Chondrocyte (in vitro differentiated cells): ENCODE measurements at regions not wholly inside any gene's neighbourhood (a gene's known extent, or its start where the extent isn't known, plus 50 kb on each side); places are given as distances from the start of the nearest gene placed in this dataset.

ENCODE experiments used
- DNase-seq: peaks from one replicate; pipeline ENCODE4 v3.0.0; 2021; ENCODE audit warnings: mixed read lengths, low spot score
- H3K27ac Mint-ChIP-seq: one replicate; pipeline ENCODE4 v1.8.0; 2021; ENCODE audit warnings: mild to moderate bottlenecking, moderate library complexity, mixed read lengths; ENCODE audit not compliant: unreplicated experiment
- H3K27me3 Mint-ChIP-seq: 2 replicates; pipeline ENCODE4 v1.8.0; 2021; ENCODE audit warnings: low read depth, mixed read lengths
- H3K36me3 Mint-ChIP-seq: 2 replicates; pipeline ENCODE4 v1.8.0; 2021; ENCODE audit warnings: low read depth, mixed read lengths
- H3K4me1 Mint-ChIP-seq: 2 replicates; pipeline ENCODE4 v1.8.0; 2021; ENCODE audit warnings: low read depth, mild to moderate bottlenecking, mixed read lengths
- H3K4me3 Mint-ChIP-seq: one replicate; pipeline ENCODE4 v1.8.0; 2021; ENCODE audit warnings: mild to moderate bottlenecking, moderate library complexity, mixed read lengths; ENCODE audit not compliant: unreplicated experiment
- H3K9me3 Mint-ChIP-seq: 2 replicates; pipeline ENCODE4 v1.8.0; 2021; ENCODE audit warnings: low read depth, mixed read lengths
- CTCF ChIP-seq: fragments of 200-600 bp; sonication (generic); IDR thresholded peaks from 2 replicates; pipeline ENCODE4 v1.5.0; 2021; ENCODE audit warnings: antibody characterized with exemption, mild to moderate bottlenecking, moderate library complexity

- no peak for TF ChIP-seq CTCF
- H3K27me3 Mint-ChIP-seq: no peaks in the 10 kb centered on the region
Observed at GRCh38 chr5:93964421-93964820, 223.0 kb upstream of the POU5F2 start.

DNA sequence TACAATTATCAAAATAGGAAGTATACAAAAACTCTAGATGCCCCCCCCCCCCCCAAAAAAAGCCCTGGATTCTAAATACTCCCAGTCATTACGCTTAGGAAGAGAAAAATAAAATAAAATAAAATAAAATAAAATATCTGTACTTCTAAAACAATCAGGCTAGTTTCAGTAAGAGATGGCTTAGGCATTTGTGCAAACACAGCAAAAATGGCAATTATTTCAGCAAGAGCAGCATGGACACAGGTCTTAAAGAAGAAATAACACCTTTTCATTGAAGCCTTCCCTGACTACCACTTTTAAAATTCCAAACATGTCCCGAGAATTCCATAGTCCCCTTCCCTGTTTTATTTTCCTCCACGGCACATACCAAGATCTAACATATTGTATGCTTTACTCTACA lies 218.6 kb upstream of the POU5F2 start:
- DNase-seq: no peak
- H3K36me3 Mint-ChIP-seq: no peaks in the 10 kb centered on the region
- no peak overlapping the region for H3K4me3 Mint-ChIP-seq
- H3K4me1 Mint-ChIP-seq: no peaks in the 10 kb centered on the region
- no peaks in the 10 kb centered on the region for H3K27me3 Mint-ChIP-seq
- no peak overlapping the region for H3K27ac Mint-ChIP-seq
- no peak for TF ChIP-seq CTCF
- H3K9me3 Mint-ChIP-seq: no peaks in the 10 kb centered on the region

More at GRCh38 chr5:93964421-93964820, 223.0 kb upstream of the POU5F2 start:
- Mint-ChIP-seq H3K36me3 (peaks cover 5% of the 10 kb centered on the region), H3K27ac (no peak overlapping the region), H3K9me3 (peaks cover 10% of the 10 kb centered on the region), H3K4me3 (no peak overlapping the region), H3K4me1 (no peaks in the 10 kb centered on the region)
- DNase-seq: no peak

DNA sequence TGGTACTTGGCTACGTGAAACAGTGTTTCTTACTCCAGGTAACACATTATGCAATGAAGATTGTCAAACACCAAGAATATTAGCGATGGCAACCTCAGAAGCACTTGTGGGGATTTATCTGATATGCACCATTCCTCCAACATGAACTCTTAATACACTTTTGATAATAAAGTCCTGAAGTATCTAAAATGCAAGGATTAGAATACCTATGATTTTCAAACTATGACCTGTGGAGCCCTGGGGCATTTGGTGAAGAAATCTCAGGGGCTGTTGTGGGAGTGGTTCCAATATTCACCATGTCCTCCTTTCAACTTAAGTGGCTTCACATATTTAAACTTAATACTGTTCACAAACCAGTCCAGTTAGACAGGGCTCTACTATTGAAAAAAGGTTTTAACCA lies 214.6 kb upstream of the POU5F2 start:
- H3K9me3 Mint-ChIP-seq: no peaks in the 10 kb centered on the region
- no peak overlapping the region for H3K27ac Mint-ChIP-seq
- no peak overlapping the region for H3K4me3 Mint-ChIP-seq
- no peaks in the 10 kb centered on the region for H3K36me3 Mint-ChIP-seq
- no peaks in the 10 kb centered on the region for H3K4me1 Mint-ChIP-seq
- no peak for TF ChIP-seq CTCF
- no peak for DNase-seq
- no peaks in the 10 kb centered on the region for H3K27me3 Mint-ChIP-seq

- no peak overlapping the region for H3K27ac Mint-ChIP-seq
- H3K27me3 Mint-ChIP-seq: no peaks in the 10 kb centered on the region
- H3K9me3 Mint-ChIP-seq: peaks cover 6% of the 10 kb centered on the region
- peaks cover 3% of the 10 kb centered on the region for H3K36me3 Mint-ChIP-seq
- no peak for DNase-seq
- no peak for TF ChIP-seq CTCF
- H3K4me1 Mint-ChIP-seq: no peaks in the 10 kb centered on the region
- no peak overlapping the region for H3K4me3 Mint-ChIP-seq
Observed at GRCh38 chr5:93954421-93955069, 213.1 kb upstream of the POU5F2 start.

GRCh38 chr5:93953442-93953841 lies 212.0 kb upstream of the POU5F2 start:
- no peak for DNase-seq
- Mint-ChIP-seq H3K9me3 (peaks cover 6% of the 10 kb centered on the region), H3K27ac (no peak overlapping the region), H3K27me3 (no peaks in the 10 kb centered on the region), H3K36me3 (peaks cover 3% of the 10 kb centered on the region), H3K4me3 (no peak overlapping the region), H3K4me1 (no peaks in the 10 kb centered on the region)
- no peak for TF ChIP-seq CTCF
